Activated B cell treated with CpG ODN at 0.5 μM for 24 hours (primary cell): ENCODE measurements at regions not wholly inside any gene's neighbourhood (a gene's known extent, or its start where the extent isn't known, plus 50 kb on each side); places are given as distances from the start of the nearest gene placed in this dataset.

Source experiments
- ATAC-seq: fragments of 200-7000 bp; cut with Tn5 transposase; one replicate; pipeline ENCODE4 v1.10.0; 2021; ENCODE audit warnings: low read depth, mild to moderate bottlenecking, moderate library complexity
- CTCF ChIA-PET: fragments of 350-600 bp; sonication (Branson Sonifier 250); formaldehyde crosslinking; loops from one replicate; lab custom pipeline; 2021; ENCODE audit warnings: antibody characterized with exemption; lab: Charles Lee
- POLR2A ChIA-PET: fragments of 350-600 bp; sonication (Branson Sonifier 250); formaldehyde crosslinking; loops from one replicate; lab custom pipeline; 2021; ENCODE audit warnings: antibody characterized with exemption; lab: Charles Lee
- DNase-seq: peaks from one replicate; pipeline ENCODE4 v3.0.0; 2022
- H3K27ac Mint-ChIP-seq: one replicate; pipeline ENCODE4 v1.8.0; 2020; ENCODE audit warnings: mixed read lengths
- H3K27me3 Mint-ChIP-seq: one replicate; pipeline ENCODE4 v1.8.0; 2021; ENCODE audit warnings: mixed read lengths
- H3K36me3 Mint-ChIP-seq: one replicate; pipeline ENCODE4 v1.8.0; 2021; ENCODE audit warnings: low read depth, mixed read lengths
- H3K4me1 Mint-ChIP-seq: one replicate; pipeline ENCODE4 v1.8.0; 2021; ENCODE audit warnings: mixed read lengths
- H3K4me3 Mint-ChIP-seq: one replicate; pipeline ENCODE4 v1.8.0; 2020; ENCODE audit warnings: mild to moderate bottlenecking, mixed read lengths
- H3K9me3 Mint-ChIP-seq: one replicate; pipeline ENCODE4 v1.8.0; 2020; ENCODE audit warnings: mixed read lengths
- CTCF ChIP-seq: fragments of 200-600 bp; IDR thresholded peaks from one replicate; pipeline ENCODE4 v1.8.0; 2022; ENCODE audit warnings: antibody characterized with exemption, mild to moderate bottlenecking
- intact Hi-C: fragments of 100-400 bp; cut with micrococcal nuclease; formaldehyde crosslinking; loops from one replicate; pipeline ENCODE4 v1.15.1; 2024

GRCh38 chr5:68911840-68912690 lies 181.7 kb upstream of the SLC30A5 start:
- ChIA-PET POLR2A (no interaction called here), CTCF (no interaction called here)
- Mint-ChIP-seq H3K4me1 (no peaks in the 10 kb centered on the region), H3K9me3 (no peaks in the 10 kb centered on the region), H3K4me3 (no peak overlapping the region), H3K27ac (no peak overlapping the region), H3K36me3 (no peaks in the 10 kb centered on the region), H3K27me3 (no peaks in the 10 kb centered on the region)
- intact Hi-C loops, result no loop called here
- no peak for DNase-seq
- no peak for TF ChIP-seq CTCF
- ATAC-seq, result no peak

GRCh38 chr5:68915079-68915478 lies 178.7 kb upstream of the SLC30A5 start:
- no peak for ATAC-seq
- H3K4me1 Mint-ChIP-seq, result no peaks in the 10 kb centered on the region
- H3K27me3 Mint-ChIP-seq, result no peaks in the 10 kb centered on the region
- H3K27ac Mint-ChIP-seq, result no peak overlapping the region
- intact Hi-C loops, result no loop called here
- no peak for DNase-seq
- no peaks in the 10 kb centered on the region for H3K36me3 Mint-ChIP-seq
- H3K9me3 Mint-ChIP-seq, result peaks cover 10% of the 10 kb centered on the region
- no peak overlapping the region for H3K4me3 Mint-ChIP-seq
- ChIA-PET CTCF (no interaction called here), POLR2A (no interaction called here)
- TF ChIP-seq CTCF, result no peak

GRCh38 chr5:68918306-68918705 lies 175.5 kb upstream of the SLC30A5 start:
- POLR2A ChIA-PET, result no interaction called here

GRCh38 chr5:68919988-68920490 lies 173.8 kb upstream of the SLC30A5 start:
- no peaks in the 10 kb centered on the region for H3K36me3 Mint-ChIP-seq
- ATAC-seq (no peak), DNase-seq (no peak)
- ChIA-PET POLR2A (no interaction called here), CTCF (no interaction called here)
- H3K9me3 Mint-ChIP-seq, result peaks cover 10% of the 10 kb centered on the region
- H3K4me3 Mint-ChIP-seq, result no peak overlapping the region
- TF ChIP-seq CTCF, result no peak
- H3K4me1 Mint-ChIP-seq, result no peaks in the 10 kb centered on the region
- intact Hi-C loops, result no loop called here
- H3K27ac Mint-ChIP-seq, result no peak overlapping the region
- peaks cover 2% of the 10 kb centered on the region for H3K27me3 Mint-ChIP-seq

More at GRCh38 chr5:68918306-68918705, 175.5 kb upstream of the SLC30A5 start:
- peaks cover 10% of the 10 kb centered on the region for H3K9me3 Mint-ChIP-seq
- no peak for TF ChIP-seq CTCF
- H3K27ac Mint-ChIP-seq, result no peak overlapping the region
- intact Hi-C loops, result no loop called here
- ATAC-seq (no peak), DNase-seq (no peak)
- no peaks in the 10 kb centered on the region for H3K4me1 Mint-ChIP-seq
- CTCF ChIA-PET, result no interaction called here
- peaks cover under 1% of the 10 kb centered on the region for H3K27me3 Mint-ChIP-seq
- H3K4me3 Mint-ChIP-seq, result no peak overlapping the region
- H3K36me3 Mint-ChIP-seq, result no peaks in the 10 kb centered on the region

DNA sequence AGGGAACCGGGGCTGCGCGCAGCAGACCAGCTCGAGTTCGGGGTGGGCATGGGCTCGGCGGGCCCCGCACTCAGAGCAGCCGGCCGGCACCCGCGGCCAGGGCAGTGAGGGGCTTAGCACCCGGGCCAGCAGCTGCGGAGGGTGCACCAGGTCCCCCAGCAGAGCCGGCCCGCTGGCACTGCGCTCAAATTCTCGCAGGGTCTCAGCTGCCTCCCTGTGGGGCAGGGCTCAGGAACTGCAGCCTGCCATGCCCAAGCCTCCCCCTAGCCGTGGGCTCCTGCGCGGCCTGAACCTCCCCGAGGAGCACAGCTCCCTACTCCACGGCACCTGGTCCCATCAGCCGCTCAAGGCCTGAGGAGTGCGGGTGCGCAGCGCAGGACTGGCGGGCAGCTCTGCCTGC lies 172.9 kb upstream of the SLC30A5 start:
- H3K27me3 Mint-ChIP-seq, result peaks cover 6% of the 10 kb centered on the region
- DNase-seq, result no peak
- no peak for ATAC-seq
- TF ChIP-seq CTCF, result no peak
- H3K27ac Mint-ChIP-seq, result no peak overlapping the region
- intact Hi-C loops, result no loop called here
- peaks cover 10% of the 10 kb centered on the region for H3K9me3 Mint-ChIP-seq
- ChIA-PET CTCF (no interaction called here), POLR2A (no interaction called here)
- H3K4me3 Mint-ChIP-seq, result no peak overlapping the region
- H3K4me1 Mint-ChIP-seq, result no peaks in the 10 kb centered on the region
- H3K36me3 Mint-ChIP-seq, result no peaks in the 10 kb centered on the region
